ENCODE measurements at regions not wholly inside any gene's neighbourhood (a gene's known extent, or its start where the extent isn't known, plus 50 kb on each side); places are given as distances from the start of the nearest gene placed in this dataset.

DNA sequence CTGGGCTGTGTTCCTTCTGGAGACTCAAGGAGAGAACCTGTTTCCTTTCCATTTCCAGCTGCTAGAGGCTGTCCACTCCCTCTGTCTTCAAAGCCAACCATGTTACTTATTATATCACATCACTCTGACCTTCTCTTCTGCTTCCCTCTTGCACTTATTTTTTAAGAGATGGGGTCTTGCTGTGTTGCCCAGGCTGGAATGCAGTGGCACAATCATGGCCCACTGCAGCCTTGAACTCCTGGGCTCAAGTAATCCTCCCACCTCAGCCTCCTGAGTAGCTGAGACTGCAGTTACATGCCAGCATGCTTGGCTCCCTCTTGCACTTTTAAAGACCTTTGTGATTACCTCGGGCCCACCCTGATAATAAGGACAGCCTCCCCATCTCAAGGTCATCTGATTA is 160.0 kb upstream of the DTNBP1 start:
- Mint-ChIP-seq H3K36me3 (ENCODE audit: low read depth) (no peaks in the 10 kb centered on the region), H3K27ac (no peak overlapping the region), H3K9me3 (no peaks in the 10 kb centered on the region), H3K27me3 (ENCODE audit: insufficient read depth, low read depth, poor library complexity) (peaks cover 3% of the 10 kb centered on the region), H3K4me1 (peaks cover 8% of the 10 kb centered on the region), H3K4me3 (no peak overlapping the region)
- H3K79me2 ChIP-seq (replicated peaks; ENCODE audit: insufficient read depth), result no peaks in the 10 kb centered on the region
- DNase-seq (ENCODE audit: low spot score) (no peak), ATAC-seq (no peak)
- no peaks in the 10 kb centered on the region for H4K20me1 ChIP-seq (replicated peaks; ENCODE audit: insufficient read depth)
- H3K4me2 ChIP-seq, result no peak overlapping the region
- H3K9me2 ChIP-seq (ENCODE audit: insufficient read depth), result no peaks in the 10 kb centered on the region; the same call in 1 of the 2 replicates
- H3K27ac ChIP-seq (ENCODE audit: low read depth), result no peak overlapping the region
- no peaks in the 10 kb centered on the region for H3F3A ChIP-seq (replicated peaks; ENCODE audit: low read depth)
- H3K27me3 ChIP-seq (ENCODE audit: insufficient read depth), result no peaks in the 10 kb centered on the region
- H2AFZ ChIP-seq, result no peak overlapping the region
- H3K4me1 ChIP-seq (ENCODE audit: insufficient read depth), result 0 out of 2 replicates have a peak, but pooled peaks cover 3% of the 10 kb centered on the region
- no peak overlapping the region for H3K4me3 ChIP-seq
- no peaks in the 10 kb centered on the region for H3K36me3 ChIP-seq (ENCODE audit: insufficient read depth)
- TF ChIP-seq CTCF (conservative IDR thresholded peaks at IDR 0.05; ENCODE audit: low read depth in 2 of 2) (no peak), ZNF114 (CRISPR knock-in tag; IDR thresholded peaks at IDR 0.05) (no peak), EZH2 (IDR thresholded peaks at IDR 0.05; ENCODE audit: low read depth, unreplicated experiment) (no peak), NANOG (IDR thresholded peaks at IDR 0.05; ENCODE audit: borderline replicate concordance) (no peak), STAT1 (IDR thresholded peaks at IDR 0.05; ENCODE audit: unreplicated experiment) (no peak), EZH2phosphoT487 (IDR thresholded peaks at IDR 0.05; ENCODE audit: unreplicated experiment) (no peak), JUNB (IDR thresholded peaks at IDR 0.05; ENCODE audit: unreplicated experiment) (no peak), ZNF331 (CRISPR knock-in tag; IDR thresholded peaks at IDR 0.05; ENCODE audit: low read depth) (no peak), POLR2AphosphoS5 (IDR thresholded peaks at IDR 0.05; ENCODE audit: low read depth) (no peak), REST (IDR thresholded peaks at IDR 0.05; ENCODE audit: unreplicated experiment) (no peak), CREB1 (CRISPR knock-in tag; IDR thresholded peaks at IDR 0.05; ENCODE audit: low read depth) (no peak), ETS1 (IDR thresholded peaks at IDR 0.05) (no peak)
- TF ChIP-seq, protein P1, sequence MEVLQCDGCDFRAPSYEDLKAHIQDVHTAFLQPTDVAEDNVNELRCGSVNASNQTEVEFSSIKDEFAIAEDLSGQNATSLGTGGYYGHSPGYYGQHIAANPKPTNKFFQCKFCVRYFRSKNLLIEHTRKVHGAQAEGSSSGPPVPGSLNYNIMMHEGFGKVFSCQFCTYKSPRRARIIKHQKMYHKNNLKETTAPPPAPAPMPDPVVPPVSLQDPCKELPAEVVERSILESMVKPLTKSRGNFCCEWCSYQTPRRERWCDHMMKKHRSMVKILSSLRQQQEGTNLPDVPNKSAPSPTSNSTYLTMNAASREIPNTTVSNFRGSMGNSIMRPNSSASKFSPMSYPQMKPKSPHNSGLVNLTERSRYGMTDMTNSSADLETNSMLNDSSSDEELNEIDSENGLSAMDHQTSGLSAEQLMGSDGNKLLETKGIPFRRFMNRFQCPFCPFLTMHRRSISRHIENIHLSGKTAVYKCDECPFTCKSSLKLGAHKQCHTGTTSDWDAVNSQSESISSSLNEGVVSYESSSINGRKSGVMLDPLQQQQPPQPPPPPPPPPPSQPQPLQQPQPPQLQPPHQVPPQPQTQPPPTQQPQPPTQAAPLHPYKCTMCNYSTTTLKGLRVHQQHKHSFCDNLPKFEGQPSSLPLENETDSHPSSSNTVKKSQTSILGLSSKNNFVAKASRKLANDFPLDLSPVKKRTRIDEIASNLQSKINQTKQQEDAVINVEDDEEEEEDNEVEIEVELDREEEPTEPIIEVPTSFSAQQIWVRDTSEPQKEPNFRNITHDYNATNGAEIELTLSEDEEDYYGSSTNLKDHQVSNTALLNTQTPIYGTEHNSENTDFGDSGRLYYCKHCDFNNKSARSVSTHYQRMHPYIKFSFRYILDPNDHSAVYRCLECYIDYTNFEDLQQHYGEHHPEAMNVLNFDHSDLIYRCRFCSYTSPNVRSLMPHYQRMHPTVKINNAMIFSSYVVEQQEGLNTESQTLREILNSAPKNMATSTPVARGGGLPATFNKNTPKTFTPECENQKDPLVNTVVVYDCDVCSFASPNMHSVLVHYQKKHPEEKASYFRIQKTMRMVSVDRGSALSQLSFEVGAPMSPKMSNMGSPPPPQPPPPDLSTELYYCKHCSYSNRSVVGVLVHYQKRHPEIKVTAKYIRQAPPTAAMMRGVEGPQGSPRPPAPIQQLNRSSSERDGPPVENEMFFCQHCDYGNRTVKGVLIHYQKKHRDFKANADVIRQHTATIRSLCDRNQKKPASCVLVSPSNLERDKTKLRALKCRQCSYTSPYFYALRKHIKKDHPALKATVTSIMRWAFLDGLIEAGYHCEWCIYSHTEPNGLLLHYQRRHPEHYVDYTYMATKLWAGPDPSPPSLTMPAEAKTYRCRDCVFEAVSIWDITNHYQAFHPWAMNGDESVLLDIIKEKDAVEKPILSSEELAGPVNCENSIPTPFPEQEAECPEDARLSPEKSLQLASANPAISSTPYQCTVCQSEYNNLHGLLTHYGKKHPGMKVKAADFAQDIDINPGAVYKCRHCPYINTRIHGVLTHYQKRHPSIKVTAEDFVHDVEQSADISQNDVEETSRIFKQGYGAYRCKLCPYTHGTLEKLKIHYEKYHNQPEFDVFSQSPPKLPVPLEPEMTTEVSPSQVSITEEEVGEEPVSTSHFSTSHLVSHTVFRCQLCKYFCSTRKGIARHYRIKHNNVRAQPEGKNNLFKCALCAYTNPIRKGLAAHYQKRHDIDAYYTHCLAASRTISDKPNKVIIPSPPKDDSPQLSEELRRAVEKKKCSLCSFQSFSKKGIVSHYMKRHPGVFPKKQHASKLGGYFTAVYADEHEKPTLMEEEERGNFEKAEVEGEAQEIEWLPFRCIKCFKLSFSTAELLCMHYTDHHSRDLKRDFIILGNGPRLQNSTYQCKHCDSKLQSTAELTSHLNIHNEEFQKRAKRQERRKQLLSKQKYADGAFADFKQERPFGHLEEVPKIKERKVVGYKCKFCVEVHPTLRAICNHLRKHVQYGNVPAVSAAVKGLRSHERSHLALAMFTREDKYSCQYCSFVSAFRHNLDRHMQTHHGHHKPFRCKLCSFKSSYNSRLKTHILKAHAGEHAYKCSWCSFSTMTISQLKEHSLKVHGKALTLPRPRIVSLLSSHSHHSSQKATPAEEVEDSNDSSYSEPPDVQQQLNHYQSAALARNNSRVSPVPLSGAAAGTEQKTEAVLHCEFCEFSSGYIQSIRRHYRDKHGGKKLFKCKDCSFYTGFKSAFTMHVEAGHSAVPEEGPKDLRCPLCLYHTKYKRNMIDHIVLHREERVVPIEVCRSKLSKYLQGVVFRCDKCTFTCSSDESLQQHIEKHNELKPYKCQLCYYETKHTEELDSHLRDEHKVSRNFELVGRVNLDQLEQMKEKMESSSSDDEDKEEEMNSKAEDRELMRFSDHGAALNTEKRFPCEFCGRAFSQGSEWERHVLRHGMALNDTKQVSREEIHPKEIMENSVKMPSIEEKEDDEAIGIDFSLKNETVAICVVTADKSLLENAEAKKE (CRISPR knock-in tag; IDR thresholded peaks at IDR 0.05), result no peak
